H1 (cell line): ENCODE measurements at regions not wholly inside any gene's neighbourhood (a gene's known extent, or its start where the extent isn't known, plus 50 kb on each side); places are given as distances from the start of the nearest gene placed in this dataset.

ENCODE experiments used
- CTCF ChIA-PET: fragments of 300-600 bp; sonication (Branson Sonifier 250); formaldehyde crosslinking; loops from one replicate; lab custom pipeline; 2021; ENCODE audit not compliant: partially characterized antibody; lab: Charles Lee
- POLR2A ChIA-PET: fragments of 300-600 bp; sonication (Branson Sonifier 250); formaldehyde crosslinking; loops from one replicate; lab custom pipeline; 2021; ENCODE audit warnings: inconsistent platforms; ENCODE audit not compliant: partially characterized antibody; lab: Charles Lee
- DNase-seq, 2 experiments: peaks; one replicate each; pipeline versions ENCODE4 v3.0.0 to v3.0.0-alpha.2; 2010 to 2022; ENCODE audit warnings: low spot score in 2 of 2, low read depth in 1 of 2, mixed read lengths in 1 of 2
- FAIRE-seq: peaks from 2 replicates; lab custom pipeline; 2011; peaks lifted over from hg19 to GRCh38; lab: Jason Lieb, UNC
- H2AFZ ChIP-seq: 2 replicates; pipeline ENCODE4 v1.8.1; 2012; ENCODE audit warnings: low read length, inconsistent platforms
- H2AK5ac ChIP-seq: 2 replicates; pipeline ENCODE4 v1.6.1; 2013; ENCODE audit warnings: low read depth, low read length
- H2BK120ac ChIP-seq: replicated peaks from 2 replicates; pipeline ENCODE3; 2013; ENCODE audit warnings: low read depth, low read length, inconsistent platforms
- H2BK12ac ChIP-seq: 2 replicates; pipeline ENCODE4 v1.6.1; 2013; ENCODE audit warnings: low read depth, low read length
- H2BK15ac ChIP-seq: 2 replicates; pipeline ENCODE4 v1.6.1; 2013; ENCODE audit warnings: low read length
- H2BK20ac ChIP-seq: 2 replicates; pipeline ENCODE4 v1.6.1; 2013; ENCODE audit warnings: low read length
- H2BK5ac ChIP-seq: 2 replicates; pipeline ENCODE4 v1.6.1; 2013; ENCODE audit warnings: low read depth, low read length
- H3K14ac ChIP-seq: 2 replicates; pipeline ENCODE4 v1.6.1; 2013; ENCODE audit warnings: inconsistent platforms; ENCODE audit not compliant: insufficient read length
- H3K18ac ChIP-seq: 2 replicates; pipeline ENCODE4 v1.6.1; 2013; ENCODE audit warnings: low read length; ENCODE audit errors: extremely low read depth
- H3K23ac ChIP-seq: 2 replicates; pipeline ENCODE4 v1.6.1; 2013; ENCODE audit warnings: inconsistent platforms; ENCODE audit not compliant: insufficient read length
- H3K23me2 ChIP-seq: 2 replicates; pipeline ENCODE4 v1.6.1; 2013; ENCODE audit warnings: low read depth, low read length
- H3K27ac ChIP-seq: 2 replicates; pipeline ENCODE4 v1.6.1; 2011; ENCODE audit warnings: low read depth, low read length, inconsistent platforms
- H3K27me3 ChIP-seq, 4 experiments: replicated peaks in 1 of 4; 1 replicate in 1 of 4; 2 replicates in 3 of 4; pipeline versions ENCODE4 v1.6.1 to v1.8.1; 2011 to 2013; ENCODE audit warnings: low read length in 3 of 4, mild to moderate bottlenecking in 3 of 4, inconsistent platforms in 2 of 4, mixed read lengths in 2 of 4, moderate library complexity in 1 of 4; ENCODE audit not compliant: control insufficient read depth in 3 of 4, insufficient read depth in 3 of 4; ENCODE audit errors: extremely low read depth in 1 of 4
- H3K36me3 ChIP-seq, 4 experiments: 2 replicates each; pipeline versions ENCODE4 v1.6.1 to v1.8.1; 2011 to 2013; ENCODE audit warnings: mild to moderate bottlenecking in 4 of 4, low read length in 3 of 4, moderate library complexity in 2 of 4, control low read depth in 1 of 4, inconsistent platforms in 1 of 4; ENCODE audit not compliant: insufficient read depth in 4 of 4, control insufficient read depth in 2 of 4
- H3K4ac ChIP-seq: replicated peaks from 2 replicates; pipeline ENCODE3; 2013; ENCODE audit warnings: low read length, low read depth, mixed read lengths, inconsistent platforms; ENCODE audit not compliant: insufficient read length
- H3K4me1 ChIP-seq, 4 experiments: replicated peaks in 1 of 4; 1 replicate in 1 of 4; 2 replicates in 3 of 4; pipeline versions ENCODE4 v1.6.1 to v1.8.1; 2011 to 2013; ENCODE audit warnings: low read length in 3 of 4, inconsistent platforms in 2 of 4, mixed read lengths in 1 of 4; ENCODE audit not compliant: insufficient read depth in 4 of 4, control insufficient read depth in 3 of 4
- H3K4me2 ChIP-seq, 2 experiments: 2 replicates each; pipeline versions ENCODE4 v1.6.1 to v1.8.1; 2011 to 2013; ENCODE audit warnings: low read depth in 2 of 2, low read length in 2 of 2, control low read depth in 1 of 2, inconsistent platforms in 1 of 2, mild to moderate bottlenecking in 1 of 2; ENCODE audit not compliant: insufficient read depth in 1 of 2
- H3K4me3 ChIP-seq, 4 experiments: fragments of 200-600, 300-600 bp in 1 of 4; sonication (generic), shearing (Covaris generic), sonication (Bioruptor Twin) in 1 of 4; 2 replicates each; pipeline versions ENCODE4 v1.5.1 to v1.8.1; 2011 to 2016; ENCODE audit warnings: low read length in 4 of 4, low read depth in 3 of 4, control low read depth in 2 of 4, inconsistent platforms in 2 of 4, mild to moderate bottlenecking in 2 of 4, mixed read lengths in 1 of 4, moderate library complexity in 1 of 4; ENCODE audit not compliant: insufficient read depth in 2 of 4; ENCODE audit errors: extremely low read depth in 1 of 4
- H3K56ac ChIP-seq: replicated peaks from 2 replicates; pipeline ENCODE3; 2013; ENCODE audit warnings: low read depth, mild to moderate bottlenecking, mixed read lengths, low read length, inconsistent platforms; ENCODE audit not compliant: insufficient read length
- H3K79me1 ChIP-seq: 2 replicates; pipeline ENCODE4 v1.6.1; 2013; ENCODE audit warnings: low read depth, low read length, control low read depth
- H3K79me2 ChIP-seq, 2 experiments: 2 replicates each; pipeline versions ENCODE4 v1.6.1 to v1.8.1; 2012 to 2013; ENCODE audit warnings: low read length in 2 of 2, mild to moderate bottlenecking in 2 of 2, inconsistent platforms in 1 of 2; ENCODE audit not compliant: insufficient read depth in 2 of 2, control insufficient read depth in 1 of 2
- H3K9ac ChIP-seq, 4 experiments: replicated peaks in 1 of 4; 1 replicate in 1 of 4; 2 replicates in 3 of 4; pipeline versions ENCODE4 v1.6.1 to v1.8.1; 2011 to 2013; ENCODE audit warnings: low read depth in 3 of 4, low read length in 3 of 4, control low read depth in 2 of 4, mild to moderate bottlenecking in 2 of 4, moderate library complexity in 2 of 4, inconsistent platforms in 1 of 4; ENCODE audit errors: extremely low read depth in 1 of 4
- H3K9me3 ChIP-seq, 2 experiments: 2 replicates each; pipeline versions ENCODE4 v1.6.1 to v1.8.1; 2012 to 2013; ENCODE audit warnings: mild to moderate bottlenecking in 2 of 2, moderate library complexity in 2 of 2, control low read depth in 1 of 2, inconsistent platforms in 1 of 2, low read depth in 1 of 2, low read length in 1 of 2, mixed read lengths in 1 of 2; ENCODE audit not compliant: insufficient read depth in 2 of 2
- H4K20me1 ChIP-seq, 2 experiments: replicated peaks in 1 of 2; 2 replicates each; pipeline versions ENCODE3 to v1.8.1; 2011 to 2013; ENCODE audit warnings: inconsistent platforms in 2 of 2, low read length in 2 of 2, mild to moderate bottlenecking in 1 of 2; ENCODE audit not compliant: insufficient read depth in 2 of 2, control insufficient read depth in 1 of 2
- H4K5ac ChIP-seq: 2 replicates; pipeline ENCODE4 v1.6.1; 2013; ENCODE audit warnings: low read length, low read depth, mixed read lengths, inconsistent platforms; ENCODE audit not compliant: insufficient read length
- H4K8ac ChIP-seq: 2 replicates; pipeline ENCODE4 v1.8.0; 2013; ENCODE audit warnings: mild to moderate bottlenecking, moderate library complexity, low read length, inconsistent platforms; ENCODE audit not compliant: insufficient read depth; ENCODE audit errors: extremely low read depth
- H4K91ac ChIP-seq: replicated peaks from 2 replicates; pipeline ENCODE3; 2013; ENCODE audit warnings: low read length, mixed read lengths, inconsistent platforms; ENCODE audit not compliant: insufficient read length
- CHD1 ChIP-seq: IDR thresholded peaks from 2 replicates; pipeline ENCODE4 v1.6.1; 2012; ENCODE audit warnings: low read depth, low read length, improper control_type of control experiment
- CTBP2 ChIP-seq: IDR thresholded peaks from 2 replicates; pipeline ENCODE4 v1.7.0; 2011; ENCODE audit warnings: borderline replicate concordance, mild to moderate bottlenecking, moderate library complexity, mixed read lengths, low read length; ENCODE audit not compliant: insufficient read depth, insufficient read length
- EZH2 ChIP-seq: fragments of 200-600 bp; sonication (generic); IDR thresholded peaks from 2 replicates; pipeline ENCODE4 v1.7.1; 2012; ENCODE audit warnings: low read depth, mild to moderate bottlenecking, moderate library complexity, low read length, inconsistent platforms; ENCODE audit not compliant: severe bottlenecking
- HDAC2 ChIP-seq, 2 experiments: fragments of 300-600 bp in 1 of 2; sonication (generic) in 1 of 2; IDR thresholded peaks; 2 replicates each; pipeline ENCODE4 v1.6.1; 2011 to 2012; ENCODE audit warnings: low read depth in 2 of 2, low read length in 2 of 2, mild to moderate bottlenecking in 2 of 2, moderate library complexity in 2 of 2, borderline replicate concordance in 1 of 2, inconsistent platforms in 1 of 2
- KDM5A ChIP-seq: fragments of 200-600 bp; IDR thresholded peaks from 2 replicates; pipeline ENCODE4 v1.7.1; 2012; ENCODE audit warnings: mild to moderate bottlenecking, low read length, inconsistent platforms, mixed read lengths
- NANOG ChIP-seq: IDR thresholded peaks from 2 replicates; pipeline ENCODE4 v1.6.1; 2011; ENCODE audit warnings: low read length, low read depth, mild to moderate bottlenecking, inconsistent platforms; ENCODE audit not compliant: insufficient read depth, poor library complexity, severe bottlenecking
- NRF1 ChIP-seq: IDR thresholded peaks from 2 replicates; pipeline ENCODE4 v1.6.1; 2011; ENCODE audit warnings: mild to moderate bottlenecking, low read depth, low read length, improper control_type of control experiment
- POU5F1 ChIP-seq: IDR thresholded peaks from 2 replicates; pipeline ENCODE4 v1.6.1; 2011; ENCODE audit warnings: low read depth, mild to moderate bottlenecking, low read length, moderate library complexity
- RBBP5 ChIP-seq: IDR thresholded peaks from 2 replicates; pipeline ENCODE4 v1.7.1; 2012; ENCODE audit warnings: low read depth, mild to moderate bottlenecking, inconsistent platforms, low read length, moderate library complexity, borderline replicate concordance
- RFX5 ChIP-seq: IDR thresholded peaks from 2 replicates; pipeline ENCODE4 v1.6.1; 2011; ENCODE audit warnings: low read depth, low read length, improper control_type of control experiment, borderline replicate concordance
- TBP ChIP-seq: IDR thresholded peaks from 2 replicates; pipeline ENCODE4 v1.6.1; 2011; ENCODE audit warnings: low read depth, low read length, improper control_type of control experiment
- USF2 ChIP-seq: IDR thresholded peaks from 2 replicates; pipeline ENCODE4 v1.6.1; 2011; ENCODE audit warnings: low read length, improper control_type of control experiment
- ZNF274 ChIP-seq: IDR thresholded peaks from 2 replicates; pipeline ENCODE4 v1.7.0; 2012; ENCODE audit warnings: low read length, borderline replicate concordance; ENCODE audit errors: extremely low read depth
- TF ChIP-seq, protein P1 (sequence below): IDR thresholded peaks from 2 replicates; pipeline ENCODE4 v1.6.1; 2012; ENCODE audit warnings: inconsistent platforms

DNA sequence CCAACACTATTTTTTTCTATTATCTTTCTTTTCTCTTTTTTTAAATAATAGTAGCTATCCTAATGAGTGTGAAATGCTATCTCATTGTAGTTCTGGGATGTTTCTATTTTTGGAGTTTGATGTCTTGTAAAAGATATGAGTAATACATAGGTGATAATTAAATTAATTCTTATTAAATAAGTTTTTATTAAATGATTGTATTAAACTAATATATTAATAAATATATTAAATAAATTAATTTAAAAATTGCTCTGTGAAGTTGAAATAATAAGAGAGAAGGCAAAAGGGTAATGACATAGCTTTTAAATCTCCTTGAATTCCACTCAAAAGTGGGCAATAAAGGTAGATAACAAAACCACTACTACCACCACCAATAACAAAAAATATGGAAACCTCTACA lies 230.2 kb upstream of the SSTR1 start:
- Histone ChIP-seq H2BK5ac (no peak overlapping the region), H2AFZ (no peak overlapping the region)
- POLR2A ChIA-PET: no interaction called here
- TF ChIP-seq ZNF274 (no peak), POU5F1 (no peak), TBP (no peak), NRF1 (no peak), EZH2 (no peak), NANOG (no peak), CTBP2 (no peak), RFX5 (no peak), HDAC2 (IDR thresholded peaks at IDR 0.05; ENCODE audit: borderline replicate concordance in 1 of 2, low read depth in 2 of 2, low read length in 2 of 2) (no peak), CHD1 (no peak), KDM5A (no peak), USF2 (no peak), RBBP5 (no peak)
- TF ChIP-seq, protein P1, sequence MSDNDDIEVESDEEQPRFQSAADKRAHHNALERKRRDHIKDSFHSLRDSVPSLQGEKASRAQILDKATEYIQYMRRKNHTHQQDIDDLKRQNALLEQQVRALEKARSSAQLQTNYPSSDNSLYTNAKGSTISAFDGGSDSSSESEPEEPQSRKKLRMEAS: no peak

More for the DNA sequence above, 230.2 kb upstream of the SSTR1 start:
- H4K8ac ChIP-seq: no peak overlapping the region
- H3K14ac ChIP-seq: no peak overlapping the region
- H2BK15ac ChIP-seq: no peak overlapping the region
- CTCF ChIA-PET: interaction anchor here (4.6 kb wide), 1 partner anchor 8 kb away, joined by 15 read pairs; no protein-coding TSS in a partner anchor
- no peak overlapping the region for H3K23ac ChIP-seq
- H3K4me2 ChIP-seq: no peak overlapping the region
- FAIRE-seq (no peak), DNase-seq (no peak)
- no peak overlapping the region for H2BK120ac ChIP-seq
- H3K27me3 ChIP-seq: no peaks in the 10 kb centered on the region
- no peaks in the 10 kb centered on the region for H4K20me1 ChIP-seq
- H4K5ac ChIP-seq: no peak overlapping the region
- H3K9ac ChIP-seq: no peak overlapping the region
- no peaks in the 10 kb centered on the region for H3K4me1 ChIP-seq
- H3K27ac ChIP-seq: no peak overlapping the region
- no peaks in the 10 kb centered on the region; the same call in 1 of the 2 replicates for H3K23me2 ChIP-seq
- no peak overlapping the region for H3K18ac ChIP-seq
- no peak overlapping the region for H2BK12ac ChIP-seq
- no peak overlapping the region for H3K4ac ChIP-seq
- H3K56ac ChIP-seq: no peak overlapping the region
- no peak overlapping the region for H2BK20ac ChIP-seq
- no peaks in the 10 kb centered on the region for H3K79me1 ChIP-seq
- H3K9me3 ChIP-seq: peaks cover 8 to 12% of the 10 kb centered on the region in 2 experiments; a peak in 3 of 4 replicates
- H3K4me3 ChIP-seq: no peak overlapping the region
- H3K79me2 ChIP-seq: no peaks in the 10 kb centered on the region
- no peaks in the 10 kb centered on the region for H3K36me3 ChIP-seq
- no peak overlapping the region for H4K91ac ChIP-seq
- no peak overlapping the region for H2AK5ac ChIP-seq
